IPS-NIHi7 (cell line): ENCODE measurements at regions not wholly inside any gene's neighbourhood (a gene's known extent, or its start where the extent isn't known, plus 50 kb on each side); places are given as distances from the start of the nearest gene placed in this dataset.
"Not testable (repeated sequence)": the region's sequence is repeated elsewhere in the genome, so short reads cannot be mapped to it uniquely, and the experiment has no call there.

ENCODE experiments used
- DNase-seq: peaks from one replicate; pipeline ENCODE4 v3.0.0; 2012; ENCODE audit warnings: mixed read lengths; ENCODE audit errors: extremely low spot score

DNA sequence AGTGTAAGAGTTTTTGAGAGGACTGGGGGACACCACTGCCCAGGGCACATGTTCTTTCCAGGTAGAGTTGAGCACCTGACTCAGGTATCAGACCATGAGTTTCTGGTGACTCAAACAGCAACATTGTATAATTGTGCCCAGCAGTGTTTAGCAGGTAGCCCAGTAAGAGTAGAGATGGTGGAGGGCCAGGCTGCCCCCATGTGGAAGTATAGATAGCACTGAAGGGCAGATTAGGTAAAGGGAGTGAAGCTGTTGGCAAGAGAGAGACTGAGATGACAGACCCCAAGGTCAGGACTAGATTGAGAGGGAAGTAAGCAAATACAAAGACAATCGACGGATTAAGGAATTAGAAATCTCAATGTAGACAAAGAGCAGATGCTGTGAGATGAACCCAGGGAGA is 74.6 kb downstream of the TRIM42 start:
- DNase-seq = no peak

DNA sequence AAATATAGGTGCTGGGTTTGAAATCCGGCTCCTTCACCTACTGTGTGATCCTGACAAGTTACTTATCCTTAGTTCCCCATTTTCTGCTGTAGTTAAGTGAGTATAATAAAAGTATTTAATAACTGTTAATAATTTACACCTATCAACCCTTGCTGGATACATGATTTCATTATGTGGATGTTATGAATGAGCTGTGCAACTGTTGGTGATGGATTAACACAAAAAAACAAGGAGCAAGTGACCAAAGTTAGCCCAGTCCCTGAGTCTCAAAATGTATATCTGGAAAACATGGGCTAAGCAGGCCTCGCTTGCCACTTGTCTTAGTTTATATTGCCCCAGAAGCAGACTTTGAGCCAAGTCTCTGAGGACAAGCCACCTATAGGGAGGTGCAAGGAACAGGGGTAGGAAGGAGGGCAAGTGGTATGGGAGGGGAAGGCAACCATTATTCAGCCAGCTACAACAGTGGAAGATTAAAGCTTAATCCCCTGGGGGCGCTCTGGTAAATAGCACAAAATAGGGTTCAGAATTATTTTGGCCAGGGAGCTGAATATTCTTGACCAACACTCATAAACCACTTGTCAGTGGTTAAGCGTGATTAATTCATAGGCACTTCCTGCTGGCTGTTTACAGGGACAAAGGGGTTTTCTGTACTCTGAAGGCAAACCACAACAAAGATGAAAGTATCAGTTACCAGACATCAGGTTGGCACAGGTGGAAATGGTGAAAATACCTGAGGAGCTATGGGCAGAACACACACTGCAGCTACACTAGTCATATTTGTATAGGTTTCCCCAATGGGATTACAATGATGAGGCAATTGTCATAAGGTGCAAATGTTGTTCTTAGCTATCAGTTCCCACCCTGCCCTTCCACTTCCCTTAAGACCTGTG is 76.2 kb downstream of the TRIM42 start:
- peak; percentile 22 for DNase-seq

DNA sequence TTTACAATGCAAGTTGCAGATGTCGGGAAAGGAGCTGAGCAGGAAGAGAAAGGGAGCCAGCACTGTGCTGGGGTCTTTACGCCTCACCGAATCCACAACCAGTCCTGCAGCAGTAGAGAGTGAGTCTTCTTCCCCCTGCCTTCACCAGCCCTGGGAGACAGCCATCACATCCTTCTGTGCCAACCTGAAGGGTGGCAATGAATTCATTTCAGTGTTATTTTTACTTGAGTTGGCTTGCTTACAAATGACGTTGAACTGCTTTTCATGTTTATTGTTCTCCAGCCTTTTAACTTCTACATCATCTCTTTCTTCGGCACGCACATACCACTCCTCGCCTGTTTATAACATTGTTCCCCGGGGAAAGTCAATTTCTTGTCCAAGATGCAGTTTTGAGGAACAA is 77.1 kb downstream of the TRIM42 start:
- DNase-seq = no peak

DNA sequence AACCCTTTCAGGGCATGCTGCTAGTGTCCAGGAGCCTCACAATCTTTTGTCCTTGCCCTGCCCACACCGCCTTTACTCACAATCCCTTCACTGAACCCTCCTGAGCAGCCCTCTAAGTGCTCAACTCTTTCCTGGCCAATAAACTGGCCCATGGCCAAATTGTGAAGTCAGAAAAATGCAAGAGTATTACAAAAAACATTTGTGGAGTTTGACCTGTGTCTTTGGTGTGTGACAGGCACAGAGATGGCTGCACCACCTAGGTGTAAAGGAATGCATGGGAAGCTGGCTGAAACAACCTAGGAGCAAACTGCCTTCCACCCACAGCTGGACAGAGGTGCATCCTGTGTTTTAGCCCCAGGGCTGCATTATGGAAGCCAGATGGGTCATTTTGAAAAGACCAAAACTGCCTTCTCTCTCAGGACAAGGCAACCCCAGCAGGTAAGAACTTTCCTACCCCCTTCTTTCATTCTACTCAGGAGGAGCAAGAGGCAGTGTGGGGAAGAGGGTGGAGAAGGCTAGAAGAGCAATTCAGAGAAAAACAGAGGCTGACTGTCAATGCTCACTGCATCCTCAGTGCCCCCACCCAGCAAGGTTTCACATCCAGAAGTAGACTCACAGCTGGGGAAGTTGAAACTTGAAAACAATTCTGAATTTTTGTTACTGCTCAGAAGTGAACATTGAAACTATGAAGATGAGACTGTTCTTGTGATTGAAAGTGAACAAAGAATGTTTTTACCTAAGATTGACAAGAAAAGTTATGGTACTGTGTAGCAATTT is 78.6 kb downstream of the TRIM42 start:
- DNase-seq = no peak

DNA sequence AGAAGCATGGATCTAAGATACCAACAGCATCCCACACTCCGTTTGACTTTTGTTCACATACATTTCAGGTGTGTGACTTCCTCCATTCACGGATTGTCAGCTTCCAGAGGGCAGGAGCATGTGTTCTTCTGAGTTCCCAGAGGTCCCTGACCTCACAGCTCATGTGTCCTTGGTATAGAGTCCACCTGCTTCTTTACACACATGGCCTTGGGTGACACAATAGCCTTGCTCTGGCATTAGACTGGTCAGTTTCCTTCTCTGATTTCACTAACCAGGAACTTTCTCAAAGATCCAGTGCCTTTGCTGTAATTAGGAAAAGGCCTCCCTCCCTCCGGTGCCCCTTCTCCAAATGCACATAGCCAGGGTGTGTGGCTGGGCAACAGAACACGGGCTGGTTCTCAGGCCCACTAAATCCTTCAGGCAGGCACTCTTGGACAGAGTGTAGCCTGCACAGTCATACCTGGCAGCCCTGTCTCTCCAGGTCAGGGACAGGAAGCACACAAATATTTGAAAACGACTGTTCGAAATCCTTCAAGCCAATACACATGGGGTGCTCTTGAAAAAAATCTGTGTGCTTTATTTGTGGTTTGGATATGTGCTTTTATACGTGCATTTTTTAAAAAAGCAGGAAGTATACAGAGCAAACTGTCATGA is 81.1 kb downstream of the TRIM42 start:
- DNase-seq = no peak

DNA sequence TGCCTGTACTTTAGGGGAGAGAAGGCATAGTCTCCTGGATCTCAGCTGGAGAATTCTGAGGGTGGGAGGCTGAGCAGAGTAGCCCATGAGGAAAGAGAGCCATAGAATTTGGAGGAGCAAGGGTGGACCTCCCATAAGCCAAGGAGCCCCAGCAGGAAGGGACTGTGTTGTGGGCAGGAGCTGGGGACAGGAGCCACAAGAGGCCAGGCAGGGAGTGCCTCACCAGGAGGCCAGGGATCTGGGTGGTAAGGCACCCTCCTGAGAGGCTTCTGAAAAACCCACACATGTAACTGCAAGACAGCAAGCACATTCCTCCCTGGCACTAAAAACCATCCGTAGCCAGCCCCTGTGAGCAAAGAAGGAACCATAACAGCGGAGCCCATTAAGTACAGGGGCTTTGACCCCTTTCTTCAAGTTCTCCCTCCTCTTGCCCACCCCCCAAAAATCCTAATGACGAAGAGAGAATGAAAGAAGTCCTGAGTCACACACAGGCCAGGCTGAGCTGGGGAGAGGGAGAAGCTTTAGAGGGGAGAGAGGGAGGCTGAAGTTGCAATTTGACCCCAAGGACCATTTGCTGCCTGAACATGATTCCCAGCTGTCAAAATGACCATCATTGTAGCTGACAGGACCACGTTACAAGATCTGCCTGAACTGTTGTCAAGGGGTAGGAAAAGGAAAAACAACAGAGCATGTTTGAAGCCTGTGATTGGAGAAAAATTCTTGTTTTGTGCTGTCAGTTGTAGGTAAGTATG is 82.6 kb downstream of the TRIM42 start:
- DNase-seq = no peak

DNA sequence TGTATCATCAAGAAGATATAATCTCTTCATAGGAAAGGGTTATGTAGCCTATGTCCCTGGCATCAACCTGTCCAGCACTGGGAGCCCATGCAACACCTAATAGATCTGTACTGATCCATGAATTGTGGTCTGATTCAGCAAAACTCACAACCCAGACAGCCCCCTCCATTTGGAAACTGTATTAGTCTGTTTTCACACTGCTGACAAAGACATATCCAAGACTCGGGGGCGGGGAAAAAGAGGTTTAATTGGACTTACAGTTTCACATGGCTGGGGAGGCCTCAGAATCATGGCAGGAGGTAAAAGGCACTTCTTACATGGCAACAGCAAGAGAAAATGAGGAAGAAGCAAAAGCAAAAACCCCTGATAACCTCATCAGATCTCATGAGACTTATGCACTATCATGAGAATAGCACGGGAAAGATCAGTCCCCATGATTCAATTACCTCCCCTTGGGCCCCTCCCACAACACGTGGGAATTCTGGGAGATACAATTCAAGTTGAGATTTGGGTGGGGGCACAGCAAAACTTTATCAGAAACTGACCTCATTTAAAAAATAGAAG is 83.3 kb downstream of the TRIM42 start:
- DNase-seq = no peak

DNA sequence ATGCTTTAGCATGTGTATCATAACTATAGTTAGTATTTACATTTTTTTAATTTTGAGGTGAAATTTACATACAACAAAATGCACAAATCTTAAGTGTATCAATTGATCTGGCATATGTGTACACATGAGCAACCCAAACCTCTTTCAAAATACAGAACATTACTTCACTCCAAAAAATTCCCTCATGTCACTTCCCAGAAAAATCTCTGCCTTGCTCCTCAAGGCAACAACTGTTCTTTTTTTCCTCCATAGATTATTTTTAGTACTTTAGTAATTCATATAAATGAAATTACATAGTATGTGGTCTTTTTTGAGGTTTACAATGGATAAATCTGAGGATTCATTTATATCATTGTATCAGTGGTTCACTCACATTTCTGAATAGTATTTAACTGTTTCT is 84.9 kb downstream of the TRIM42 start:
- no peak for DNase-seq

DNA sequence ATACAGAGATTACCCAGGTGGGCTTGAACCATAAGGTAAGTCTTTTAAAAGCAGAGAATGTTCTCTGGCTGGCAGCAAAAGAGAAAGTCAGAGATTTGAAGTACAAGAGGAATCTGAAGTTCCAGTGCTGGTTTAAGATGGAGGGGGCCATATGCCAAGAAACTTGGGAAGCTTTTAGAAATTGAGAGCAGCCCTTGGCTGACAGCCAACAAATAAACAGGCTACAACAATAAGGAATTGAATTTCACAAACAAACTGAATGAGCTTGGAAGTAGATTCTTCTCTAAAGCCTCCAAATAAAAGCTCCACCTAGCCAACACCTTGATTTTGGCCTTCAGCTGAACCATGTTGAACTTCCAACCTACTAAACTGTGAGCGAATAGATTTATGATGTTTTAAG is 85.7 kb downstream of the TRIM42 start:
- no peak for DNase-seq

DNA sequence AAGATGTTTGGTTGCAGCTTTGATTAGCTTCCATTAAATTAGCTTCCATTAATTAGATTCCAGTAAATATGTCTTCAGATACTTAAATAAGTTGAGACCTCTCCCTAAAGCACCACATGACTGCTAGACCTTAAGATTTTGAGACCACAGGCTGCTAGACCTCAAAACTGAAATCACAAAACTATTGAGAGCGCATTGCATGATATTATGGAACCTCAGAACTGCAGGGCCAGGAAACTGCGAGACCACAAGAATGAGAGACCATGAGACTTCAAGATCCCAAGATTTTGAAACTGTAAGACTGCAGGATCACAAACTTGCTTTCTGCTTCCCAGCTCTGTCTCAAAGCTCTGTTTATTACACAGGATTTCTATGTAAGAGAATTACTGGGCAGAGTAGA is 87.4 kb downstream of the TRIM42 start:
- no peak for DNase-seq

DNA sequence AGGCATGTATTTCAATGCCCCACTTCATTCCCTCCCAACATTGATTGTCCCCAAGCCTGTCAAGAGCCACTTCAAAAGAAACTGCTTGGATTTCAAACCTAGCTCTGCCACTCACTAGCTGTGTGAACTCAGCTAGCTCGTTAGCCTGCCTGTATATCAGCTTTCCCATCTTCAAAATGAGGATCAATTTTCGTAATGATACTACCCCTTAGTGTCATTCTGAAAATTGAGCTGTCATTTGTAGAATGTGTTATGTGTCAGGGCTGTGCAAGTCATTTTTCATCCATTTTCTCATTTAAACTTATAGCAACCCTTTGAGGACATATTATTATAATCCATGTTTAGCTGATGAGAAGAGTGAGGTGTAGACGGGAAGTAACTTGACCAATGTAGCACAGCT is 88.6 kb downstream of the TRIM42 start:
- DNase-seq = no peak

DNA sequence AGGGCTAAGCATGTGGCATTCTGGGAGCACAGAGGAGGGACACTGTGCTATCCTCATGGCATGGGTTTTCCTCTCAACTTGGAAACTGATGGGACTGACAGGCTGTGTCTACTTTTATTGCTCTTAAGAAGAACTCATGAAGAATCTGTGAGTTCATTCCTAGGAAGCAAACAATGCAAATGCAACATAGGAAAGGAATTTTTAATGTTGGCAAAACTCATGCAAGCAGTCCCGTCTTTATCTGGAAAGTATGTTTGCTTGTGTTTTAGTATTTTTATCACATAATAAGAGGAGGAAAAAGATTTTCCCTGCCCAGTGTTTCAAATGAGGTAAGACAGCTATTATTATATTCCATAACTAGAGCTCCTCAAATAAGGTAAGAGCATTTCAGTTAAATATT is 89.7 kb downstream of the TRIM42 start:
- no peak for DNase-seq

DNA sequence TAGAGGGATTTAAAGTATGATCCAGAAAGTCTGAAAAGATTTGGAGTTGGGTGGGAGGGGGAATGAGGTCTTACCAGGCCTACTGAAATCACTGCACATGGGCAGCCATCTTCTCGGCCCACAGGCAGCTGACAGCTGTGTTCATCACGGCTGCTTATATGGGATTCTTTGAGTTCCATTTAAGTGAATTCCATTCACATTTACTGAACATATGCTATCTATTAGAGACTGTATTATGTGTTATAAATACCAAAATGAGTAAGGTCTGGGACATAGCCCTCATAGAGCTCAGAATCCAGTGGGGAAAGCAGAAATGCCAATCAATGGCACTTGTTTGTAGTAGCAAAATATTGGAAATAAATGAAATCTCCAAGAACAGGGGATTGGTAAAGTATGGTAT is 91.1 kb downstream of the TRIM42 start:
- no peak for DNase-seq

DNA sequence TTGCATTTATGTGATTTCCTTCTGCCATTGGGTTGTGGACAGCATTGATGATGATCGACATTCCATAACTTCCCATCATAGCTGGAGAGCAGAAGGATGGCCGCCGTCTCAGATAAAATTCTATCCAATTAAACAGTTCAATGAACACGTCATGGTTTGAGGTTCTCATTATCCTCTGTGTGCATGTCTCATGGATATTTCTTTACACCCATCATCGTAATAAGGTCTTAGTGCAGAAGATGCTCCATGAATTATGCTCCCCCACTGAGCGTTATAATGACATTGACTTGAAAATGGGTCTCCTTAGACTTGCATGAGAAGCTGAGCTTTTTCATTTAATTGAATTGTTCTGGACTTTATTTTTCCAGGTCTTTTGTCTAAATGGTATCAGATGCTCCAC is 92.1 kb downstream of the TRIM42 start:
- no peak for DNase-seq

DNA sequence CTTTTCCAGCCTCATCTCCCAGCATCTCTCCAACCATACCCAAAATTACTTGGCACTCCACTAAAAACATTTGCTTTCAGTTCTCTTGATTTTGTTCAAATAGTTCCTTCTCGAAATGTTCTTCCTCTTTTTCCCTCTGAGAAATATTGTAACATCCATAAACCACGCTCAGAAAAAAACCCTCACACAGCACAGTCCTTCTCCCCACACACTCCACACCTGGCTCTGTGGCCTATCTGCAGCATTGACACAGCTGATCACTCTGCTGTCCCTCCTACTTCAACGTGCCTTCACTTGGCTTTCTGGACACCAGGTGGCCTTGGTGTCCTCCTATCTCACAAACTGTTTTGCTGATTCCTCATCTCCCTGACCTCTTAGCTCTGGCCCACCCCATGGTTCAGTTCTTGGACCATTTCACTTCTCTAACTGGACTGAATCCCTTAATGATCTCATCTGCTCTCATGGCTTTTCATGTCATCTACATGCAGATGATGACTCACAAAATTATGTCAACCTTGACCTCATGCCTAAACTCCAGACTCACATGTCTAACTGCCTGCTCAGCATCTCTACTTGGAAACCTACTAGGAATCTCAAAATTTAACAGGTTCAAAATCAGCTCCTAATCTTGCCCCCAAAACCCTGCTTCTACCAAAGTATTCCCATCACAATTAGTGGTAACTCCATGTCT is 93.3 kb downstream of the TRIM42 start:
- DNase-seq = no peak

DNA sequence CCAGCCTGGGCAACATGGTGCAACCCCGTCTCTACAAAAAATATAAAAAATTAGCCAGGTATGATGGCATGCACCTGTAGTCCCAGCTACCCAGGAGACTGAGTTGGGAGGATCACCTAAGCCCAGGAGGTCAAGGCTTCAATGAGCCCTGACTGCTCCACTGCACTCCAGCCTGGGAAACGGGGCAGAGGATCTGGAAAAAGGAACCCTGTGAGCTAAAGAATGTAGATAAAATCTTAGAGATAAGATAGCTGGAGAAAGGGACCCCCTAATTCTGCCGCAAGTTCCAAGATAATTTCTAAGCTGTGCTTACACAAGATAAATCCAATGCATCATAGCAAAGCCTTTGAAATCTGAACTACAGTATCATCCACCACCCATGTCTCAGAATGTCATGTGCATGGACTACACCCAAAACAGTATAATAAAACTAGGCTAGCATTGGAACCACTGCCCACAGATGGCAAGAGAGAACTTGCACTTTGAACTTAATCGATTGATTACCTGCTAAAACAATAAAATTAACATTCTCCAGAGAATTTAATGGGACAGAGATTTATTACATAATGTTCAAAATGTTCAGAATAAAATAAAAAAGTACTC is 99.9 kb downstream of the TRIM42 start:
- DNase-seq = no peak

DNA sequence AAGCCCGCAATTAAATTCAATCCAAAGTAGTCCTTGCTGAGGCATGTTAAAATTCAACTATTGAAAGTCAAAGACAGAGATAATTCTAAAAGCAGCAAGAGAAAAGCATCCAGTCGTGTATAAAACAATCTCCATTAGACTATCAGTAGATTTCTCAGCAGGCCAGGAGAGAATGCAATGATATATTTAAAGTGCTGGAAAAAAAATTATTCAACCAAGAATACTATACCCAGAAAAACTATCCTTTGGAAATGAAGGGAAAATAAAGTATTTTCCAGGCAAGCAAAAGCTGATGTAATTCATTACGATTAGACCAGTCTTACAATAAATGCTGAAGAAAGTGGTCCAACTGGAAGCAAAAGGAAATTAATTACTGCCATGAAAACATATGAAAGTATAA is 113.5 kb downstream of the TRIM42 start:
- no peak for DNase-seq

DNA sequence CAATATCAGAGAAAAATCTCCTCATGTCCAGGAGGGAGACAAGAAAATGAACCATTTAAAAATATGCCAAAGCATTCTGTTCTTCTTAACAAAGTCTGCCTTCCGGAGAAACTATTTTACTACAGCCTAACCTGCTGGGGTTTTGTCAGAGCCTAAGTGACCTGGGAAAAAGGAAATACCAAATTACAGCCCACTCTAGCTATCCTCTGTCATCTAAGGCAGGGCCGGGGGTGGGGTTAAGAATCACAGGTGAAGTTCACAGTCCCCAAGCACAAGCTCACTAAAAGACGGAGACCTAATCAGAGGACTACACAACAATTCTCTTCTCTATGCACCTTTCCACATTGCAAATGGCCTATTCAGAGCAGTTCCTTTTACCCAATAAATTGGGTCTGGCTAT is 116.6 kb downstream of the TRIM42 start:
- peak; percentile 22 for DNase-seq

DNA sequence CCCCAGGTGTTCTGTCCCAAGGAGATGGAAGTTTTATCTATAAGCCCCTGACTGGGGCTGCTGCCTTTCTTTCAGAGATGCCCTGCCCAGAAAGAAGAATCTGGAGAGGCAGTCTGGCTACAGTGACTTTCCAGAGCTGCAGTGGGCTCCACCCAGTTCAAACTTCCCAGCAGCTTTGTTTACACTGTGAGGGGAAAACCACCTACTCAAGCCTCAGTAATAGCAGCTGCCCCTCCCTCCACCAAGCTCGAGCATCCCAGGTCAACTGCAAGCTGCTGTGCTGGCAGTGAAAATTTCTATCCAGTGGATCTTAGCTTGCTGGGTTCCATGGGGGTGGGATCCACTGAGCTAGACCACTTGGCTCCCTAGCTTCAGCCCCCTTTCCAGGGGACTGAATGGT is 125.0 kb downstream of the TRIM42 start:
- DNase-seq = not testable (repeated sequence)

DNA sequence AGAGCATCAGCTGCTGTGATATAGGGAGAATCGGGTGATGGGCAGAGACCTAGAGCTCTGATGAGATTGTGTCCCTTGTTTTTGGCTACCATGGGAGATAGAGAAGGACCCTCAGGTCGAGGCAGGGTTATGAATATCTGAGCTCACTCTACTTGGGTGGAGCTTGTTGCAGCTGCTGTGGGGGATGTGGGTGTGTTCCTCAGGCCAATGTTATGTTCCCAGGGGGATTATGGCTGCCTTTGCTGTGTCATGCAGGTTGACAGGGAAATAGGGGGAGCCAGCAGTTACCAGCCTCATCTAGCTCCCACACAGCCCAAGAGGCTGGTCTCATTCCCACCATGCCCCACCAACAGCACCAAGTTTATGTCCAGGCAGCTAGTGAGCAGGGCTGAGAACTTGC is 131.5 kb downstream of the TRIM42 start:
- no peak for DNase-seq
